Mesenteric fat pad (tissue), 1 donor: ENCODE measurements at regions not wholly inside any gene's neighbourhood (a gene's known extent, or its start where the extent isn't known, plus 50 kb on each side); places are given as distances from the start of the nearest gene placed in this dataset.
"Not testable (repeated sequence)": the region's sequence is repeated elsewhere in the genome, so short reads cannot be mapped to it uniquely, and the experiment has no call there.

Source experiments
- DNase-seq: peaks from one replicate; pipeline ENCODE4 v3.0.0-alpha.2; 2020; ENCODE audit warnings: low spot score
- donor health status: DM: yes; HTN: yes; CAD: no.

DNA sequence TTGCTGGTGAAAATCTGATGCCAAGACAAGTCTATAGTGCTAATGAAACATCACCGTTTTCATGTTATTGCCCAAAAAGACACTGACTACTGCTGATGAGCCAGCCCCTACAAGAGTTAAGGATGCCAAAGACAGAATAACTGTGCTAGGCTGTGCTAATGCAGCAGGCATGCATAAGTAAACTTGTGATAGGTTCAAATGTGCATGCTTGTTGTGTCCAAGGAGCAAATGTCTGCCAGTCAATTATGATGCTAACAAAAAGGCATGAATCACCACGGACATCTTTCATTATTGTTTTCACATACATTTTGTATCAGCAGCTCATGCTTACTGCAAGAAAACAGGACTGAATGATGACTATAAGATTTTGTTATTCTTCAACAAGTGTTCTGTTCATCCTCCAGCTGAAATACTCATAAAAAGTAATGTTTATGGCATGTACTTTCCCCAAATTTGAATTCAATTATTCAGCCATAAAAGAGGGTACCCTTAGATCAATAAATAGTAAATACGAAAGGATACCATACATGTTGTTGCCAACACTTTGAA lies 306.9 kb upstream of the ARSJ start:
- no peak for DNase-seq

DNA sequence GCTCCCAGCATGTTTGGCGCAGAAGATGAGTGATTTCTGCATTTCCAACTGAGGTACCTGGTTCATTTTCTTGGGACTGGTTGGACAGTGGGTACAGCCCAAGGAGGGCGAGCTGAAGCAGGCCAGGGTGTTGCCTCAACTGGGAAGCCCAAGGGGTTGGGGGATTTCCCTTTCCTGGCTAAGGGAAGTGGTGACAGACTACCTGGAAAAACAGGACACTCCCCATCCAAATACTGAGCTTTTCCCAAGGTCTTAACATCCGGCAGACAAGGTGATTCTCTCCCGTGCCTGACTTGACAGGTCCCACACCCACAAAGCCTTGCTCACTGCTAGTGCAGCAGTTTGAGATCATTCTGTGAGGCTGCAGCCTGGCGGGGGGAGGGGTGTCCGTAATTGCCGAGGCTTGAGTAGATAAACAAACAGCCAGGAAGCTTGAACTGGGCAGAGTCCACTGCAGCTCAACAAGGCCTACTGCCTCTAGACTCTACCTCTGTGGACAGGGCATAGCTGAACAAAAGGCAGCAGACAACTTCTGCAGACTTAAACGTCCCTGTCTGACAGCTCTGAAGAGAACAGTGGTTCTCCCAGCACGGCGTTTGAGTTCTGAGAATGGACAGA lies 307.7 kb upstream of the ARSJ start:
- no peak for DNase-seq

DNA sequence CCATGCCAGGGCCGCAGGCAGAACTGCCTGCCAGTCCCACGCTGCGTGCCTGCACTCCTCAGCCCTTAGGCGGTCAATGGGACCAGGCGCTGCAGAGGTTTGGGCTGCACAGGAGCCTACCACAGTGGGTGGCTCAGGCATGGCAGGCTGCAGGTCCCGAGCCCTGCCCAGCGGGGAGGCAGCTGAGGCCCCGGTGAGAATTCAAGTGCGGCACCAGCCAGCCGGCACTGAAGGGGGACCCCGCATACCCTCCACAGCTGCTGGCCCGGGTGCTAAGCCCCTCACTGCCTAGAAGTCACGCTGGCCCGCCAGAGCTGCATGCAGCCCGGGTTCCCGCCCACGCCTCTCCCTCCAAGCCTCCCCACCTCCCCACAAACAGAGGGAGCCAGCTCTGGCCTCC lies 302.5 kb upstream of the UGT8 start:
- DNase-seq, result no peak

DNA sequence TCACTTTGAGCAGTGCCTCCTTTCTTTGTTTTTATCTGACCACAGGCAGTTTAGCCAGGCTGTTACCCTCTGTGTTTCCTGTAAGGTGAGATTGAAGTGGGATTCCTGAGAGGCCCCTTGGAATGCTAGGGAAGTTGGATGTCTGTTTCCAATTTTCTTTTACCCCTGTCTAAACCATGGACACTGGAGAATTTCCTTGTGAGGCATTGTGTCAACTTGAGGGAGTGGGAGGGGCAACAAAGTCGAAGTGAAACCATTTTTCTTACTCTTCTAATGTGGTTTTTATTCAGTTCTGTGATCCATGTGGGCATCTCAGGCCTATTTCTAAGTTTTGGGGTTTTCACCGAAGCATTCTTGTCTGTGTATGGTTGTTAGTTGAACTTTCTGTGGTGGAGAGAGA lies 296.1 kb upstream of the UGT8 start:
- no peak for DNase-seq

DNA sequence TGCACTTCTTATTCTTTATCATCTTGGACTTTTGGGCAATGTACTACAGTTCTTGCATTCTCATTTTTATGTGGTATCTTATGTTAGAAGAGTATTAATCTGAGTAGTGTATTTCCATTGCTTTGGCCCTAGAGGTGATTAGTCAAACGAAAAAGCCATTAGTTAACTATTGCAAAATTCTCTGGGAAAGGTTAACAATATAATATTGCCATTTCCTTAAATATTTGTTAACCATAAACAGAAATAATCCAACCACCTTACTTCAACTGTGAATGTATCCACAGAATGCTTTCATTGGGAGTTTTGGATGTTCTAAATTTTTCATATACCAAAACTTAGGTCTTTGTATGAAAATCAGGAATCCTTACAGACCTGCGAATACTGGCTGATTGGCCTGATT lies 294.6 kb upstream of the UGT8 start:
- no peak for DNase-seq

DNA sequence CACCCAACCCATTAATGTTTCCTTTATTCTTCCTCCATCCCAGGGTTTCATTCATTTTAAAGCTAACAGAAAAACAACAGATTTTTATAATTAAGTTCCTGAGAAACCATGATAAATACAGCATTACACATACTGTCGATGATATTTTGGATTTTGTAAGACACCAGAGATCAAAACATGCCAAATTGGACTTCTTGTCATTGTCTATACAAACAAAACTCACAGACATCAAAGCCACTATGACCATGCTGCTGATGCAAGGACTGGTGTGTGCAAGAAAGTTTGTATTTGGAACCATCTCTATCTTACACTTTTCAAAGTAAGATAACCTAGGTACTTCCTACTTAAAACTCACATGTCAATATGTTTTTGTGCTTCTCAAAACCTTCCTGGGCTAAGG lies 294.0 kb upstream of the UGT8 start:
- DNase-seq, result no peak

DNA sequence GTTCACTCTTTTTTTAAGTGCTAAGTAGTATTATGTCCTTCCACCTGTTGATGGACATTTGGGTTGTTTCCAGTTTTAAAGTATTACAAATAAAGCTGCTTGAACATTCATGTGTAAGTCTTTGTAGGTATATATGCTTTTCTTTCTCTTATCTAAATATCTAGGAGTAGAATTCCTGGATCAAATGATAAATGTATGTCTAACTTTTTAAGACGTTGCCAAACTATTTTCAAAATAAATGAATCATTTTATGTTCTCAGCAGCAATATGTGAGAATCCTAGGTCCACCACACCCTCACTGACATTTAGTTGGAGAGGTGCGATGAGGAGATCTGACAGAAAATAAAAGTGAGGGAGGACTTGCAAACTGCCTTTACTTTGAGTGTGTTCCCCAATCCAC lies 291.7 kb upstream of the UGT8 start:
- no peak for DNase-seq

DNA sequence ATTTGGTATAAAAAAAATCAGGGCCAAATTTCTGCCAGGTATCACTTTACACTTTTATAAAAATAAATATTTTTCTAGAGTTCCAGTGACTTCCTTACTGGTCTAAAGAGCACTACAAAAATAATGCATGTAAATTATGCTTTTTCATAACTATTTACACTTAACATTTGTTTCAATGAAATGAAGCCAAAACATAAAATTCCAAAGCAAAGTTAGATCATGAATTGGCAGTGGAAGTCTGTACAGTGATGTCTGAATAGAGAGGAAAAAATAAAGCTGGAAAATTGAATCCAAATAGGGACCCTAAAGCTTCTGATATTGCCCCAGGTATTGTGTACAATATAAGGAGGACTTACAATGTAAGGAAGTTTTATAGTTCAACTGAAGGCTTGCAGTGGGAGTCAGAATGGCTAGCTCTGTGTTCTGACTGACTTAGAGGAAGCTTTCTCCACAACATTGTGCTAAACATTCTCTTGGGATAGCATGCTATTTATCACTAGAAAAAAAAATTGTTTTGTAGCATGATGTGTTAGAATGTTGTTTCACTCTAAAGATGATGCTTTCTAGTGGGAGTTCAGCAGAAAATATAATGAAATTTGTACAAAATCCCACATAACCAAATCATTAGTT lies 288.2 kb upstream of the UGT8 start:
- DNase-seq, result no peak

DNA sequence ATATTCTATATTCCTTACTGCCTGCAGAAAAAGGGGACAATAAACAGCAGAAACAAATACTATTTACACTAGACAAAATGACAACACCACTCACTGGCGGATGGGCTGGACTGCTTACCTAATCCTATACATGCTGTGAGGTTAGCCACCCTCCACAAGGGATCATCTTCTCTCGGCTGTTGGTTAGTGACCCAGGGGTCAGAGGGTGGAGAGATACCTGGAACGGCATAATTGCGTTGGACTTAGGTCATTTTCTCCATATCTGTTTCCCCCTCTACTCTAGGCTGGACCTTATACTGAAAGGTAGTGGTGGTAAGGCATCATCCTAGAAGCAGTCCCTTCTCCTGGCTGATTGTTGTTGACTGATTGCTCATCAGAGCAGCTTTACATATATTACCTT lies 286.8 kb upstream of the UGT8 start:
- no peak for DNase-seq

DNA sequence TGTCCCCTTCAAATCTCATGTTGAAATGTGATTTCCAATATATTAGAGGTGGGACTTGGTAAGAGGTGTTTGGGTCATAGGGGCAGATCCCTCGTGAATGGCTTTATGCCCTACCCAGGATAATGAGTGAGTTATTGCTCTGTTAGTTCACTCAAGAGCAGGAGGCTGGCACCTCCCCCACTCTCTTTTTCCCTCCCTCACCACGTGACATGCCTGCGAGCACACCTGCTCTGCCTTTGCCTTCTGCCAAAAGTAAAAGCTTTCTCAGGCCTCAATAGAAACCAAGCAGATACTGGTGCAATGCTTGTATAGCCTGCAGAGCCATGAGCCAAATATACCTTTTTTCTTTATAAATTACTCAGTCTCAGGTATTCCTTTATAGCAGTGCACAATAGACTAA lies 286.3 kb upstream of the UGT8 start:
- no peak for DNase-seq

DNA sequence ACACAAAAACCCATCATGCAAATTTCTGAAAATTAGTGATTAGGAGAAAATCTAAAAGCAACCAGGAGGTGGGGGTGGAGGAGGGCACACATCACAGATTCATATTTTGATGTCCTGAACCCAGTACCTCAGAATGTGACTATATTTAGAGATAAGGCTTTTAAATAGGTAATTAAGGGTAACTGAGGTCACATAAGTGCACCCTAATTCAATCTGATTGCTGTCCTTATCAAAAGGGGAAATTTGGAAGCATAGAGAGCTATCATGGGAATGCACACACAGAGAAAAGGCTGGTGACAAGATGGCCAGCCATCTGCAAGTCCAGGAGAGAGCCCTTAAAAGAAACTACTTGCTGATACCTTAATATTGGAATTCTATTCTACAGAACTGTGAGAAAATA lies 281.8 kb upstream of the UGT8 start:
- no peak for DNase-seq

DNA sequence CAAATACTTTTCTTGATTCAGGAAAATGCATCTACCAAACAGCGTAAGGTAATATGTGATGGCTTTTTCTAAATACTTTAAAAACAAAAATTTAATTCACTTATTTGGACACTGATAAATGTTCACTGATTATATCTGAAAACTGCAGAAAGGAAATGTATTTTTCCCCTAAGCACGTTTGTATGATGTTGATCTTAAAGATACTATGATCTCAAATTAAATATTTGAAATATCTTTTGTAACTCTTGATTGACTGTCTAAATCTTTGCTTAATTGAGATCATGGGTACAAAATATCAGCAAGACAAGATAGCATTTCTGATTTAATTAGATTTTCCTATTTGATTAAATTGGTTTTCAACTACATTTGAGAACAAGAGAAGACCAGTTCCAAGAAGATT lies 281.0 kb upstream of the UGT8 start:
- DNase-seq, result no peak

DNA sequence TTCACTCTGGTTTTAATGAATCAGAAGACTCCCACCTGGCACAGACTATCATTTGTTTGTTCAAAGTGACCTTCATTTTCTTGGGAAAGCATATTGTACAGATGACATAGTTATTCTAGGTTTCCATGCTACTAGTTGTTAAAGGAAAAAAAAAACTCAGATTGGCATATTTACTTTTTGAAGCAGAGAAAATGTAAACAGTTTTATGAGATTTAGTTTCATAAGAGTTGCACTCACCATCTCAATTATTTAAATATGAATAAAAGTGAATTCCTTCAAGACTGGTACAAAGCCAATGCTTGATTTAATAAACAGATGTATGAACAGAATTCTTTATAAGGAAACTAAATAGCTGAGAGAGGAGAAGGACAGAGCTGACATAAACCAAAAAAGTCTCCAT lies 280.3 kb upstream of the UGT8 start:
- no peak for DNase-seq

DNA sequence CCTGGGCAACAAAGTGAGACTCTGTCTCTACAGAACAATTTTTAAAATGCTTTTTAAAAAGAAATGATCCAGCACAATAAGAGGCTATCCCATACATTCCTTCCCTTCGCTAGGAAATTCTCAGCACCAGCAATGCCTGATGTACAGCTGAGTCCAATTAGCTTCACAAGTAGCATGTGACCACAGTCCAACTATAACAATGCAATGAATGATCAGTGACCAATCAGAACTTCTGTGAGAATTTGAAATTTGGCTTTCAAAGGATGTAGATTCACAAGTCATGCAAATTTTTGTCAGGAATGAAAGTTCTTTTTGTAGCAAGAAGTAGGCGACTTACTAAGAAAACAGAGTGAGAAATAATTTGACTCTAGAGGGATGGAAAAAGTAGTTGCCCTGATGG lies 278.5 kb upstream of the UGT8 start:
- DNase-seq, result no peak

DNA sequence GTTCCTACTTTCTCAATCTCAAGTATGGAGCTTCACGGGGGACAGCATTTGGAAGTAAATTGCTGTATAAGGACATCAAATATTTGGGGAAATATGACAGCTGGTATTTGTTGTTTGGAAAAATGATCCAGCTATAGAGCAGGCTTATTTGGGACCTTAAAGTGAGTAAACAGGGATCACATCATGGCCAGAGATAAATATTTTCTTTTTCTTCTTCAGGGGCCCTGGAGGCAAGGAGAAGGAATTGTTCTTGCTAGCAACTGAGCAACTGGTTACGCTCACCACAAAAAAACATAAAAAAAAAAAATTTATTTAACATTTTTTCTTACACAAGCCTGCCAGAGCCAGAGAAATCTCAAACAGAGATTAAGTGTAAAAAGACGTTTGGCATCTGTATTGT lies 277.2 kb upstream of the UGT8 start:
- DNase-seq, result no peak

DNA sequence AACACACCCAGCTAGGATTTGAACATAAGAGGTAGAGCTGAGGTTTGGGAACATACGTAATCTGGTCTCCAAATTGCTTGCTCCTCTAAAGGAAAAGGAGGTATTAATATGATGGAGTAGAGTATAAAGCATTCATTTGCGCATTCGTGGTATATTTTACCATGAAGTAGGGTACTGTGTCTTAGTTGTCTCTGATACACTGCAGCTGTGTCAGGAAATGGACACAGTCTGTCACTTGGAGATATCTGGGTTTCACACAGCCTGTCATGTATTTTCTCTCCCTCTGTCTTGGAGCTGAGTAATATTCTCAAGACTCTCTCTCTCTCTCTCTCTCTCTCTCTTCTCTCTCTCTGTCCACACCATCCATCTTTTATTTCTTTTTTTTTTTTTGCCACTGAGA lies 274.8 kb upstream of the UGT8 start:
- no peak for DNase-seq

DNA sequence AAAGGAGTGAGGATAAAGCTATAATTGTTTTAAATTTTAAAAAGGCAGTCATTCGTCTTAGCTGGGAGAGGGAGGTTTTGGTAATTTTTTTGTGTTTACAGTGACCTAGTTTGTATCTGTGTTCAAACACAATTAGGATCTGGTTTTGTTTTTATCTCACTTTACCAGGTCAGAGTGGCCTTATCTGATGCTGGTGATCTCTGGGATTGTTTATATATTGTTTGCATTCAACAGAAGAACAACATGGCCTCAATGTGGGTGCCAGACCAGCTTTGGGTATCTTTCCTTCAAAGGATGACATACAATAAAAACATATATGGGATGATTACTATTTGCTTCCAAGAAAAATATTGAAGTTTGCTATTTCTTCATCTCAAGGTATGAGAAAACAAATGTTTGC lies 272.2 kb upstream of the UGT8 start:
- no peak for DNase-seq

DNA sequence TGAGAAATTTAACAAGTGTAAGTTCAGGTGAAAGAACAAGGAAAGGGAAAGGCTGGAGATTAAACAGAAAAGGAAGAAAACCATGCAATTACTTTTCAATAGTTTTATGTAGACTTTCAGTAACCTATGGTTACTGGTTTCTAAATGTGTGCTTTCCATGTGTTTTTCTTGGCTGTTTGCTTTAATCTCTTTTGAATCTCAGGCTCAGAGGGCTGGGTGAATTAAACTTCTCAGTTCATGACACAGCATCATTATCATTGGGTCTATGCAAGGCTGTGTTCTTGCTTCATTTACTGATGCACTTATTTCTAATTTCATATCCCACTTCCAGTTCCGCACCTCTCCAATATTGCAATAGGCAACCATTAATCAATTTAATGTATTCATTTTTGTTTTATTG lies 266.5 kb upstream of the UGT8 start:
- DNase-seq, result no peak

DNA sequence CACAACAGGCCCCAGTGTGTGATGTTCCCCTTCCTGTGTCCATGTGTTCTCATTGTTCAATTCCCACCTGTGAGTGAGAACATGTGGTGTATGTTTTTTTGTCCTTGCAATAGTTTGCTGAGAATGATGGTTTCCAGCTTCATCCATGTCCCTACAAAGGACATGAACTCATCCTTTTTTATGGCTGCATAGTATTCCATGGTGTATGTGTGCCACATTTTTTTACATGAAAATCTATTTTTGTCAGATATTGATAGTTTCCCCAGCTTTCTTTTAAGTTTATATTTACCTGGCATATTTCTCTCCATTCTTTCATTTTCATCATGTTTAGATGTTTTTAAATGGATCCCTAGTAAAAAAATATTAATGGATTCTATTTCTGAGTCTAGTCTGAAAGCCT lies 264.2 kb upstream of the UGT8 start:
- DNase-seq, result not testable (repeated sequence)

DNA sequence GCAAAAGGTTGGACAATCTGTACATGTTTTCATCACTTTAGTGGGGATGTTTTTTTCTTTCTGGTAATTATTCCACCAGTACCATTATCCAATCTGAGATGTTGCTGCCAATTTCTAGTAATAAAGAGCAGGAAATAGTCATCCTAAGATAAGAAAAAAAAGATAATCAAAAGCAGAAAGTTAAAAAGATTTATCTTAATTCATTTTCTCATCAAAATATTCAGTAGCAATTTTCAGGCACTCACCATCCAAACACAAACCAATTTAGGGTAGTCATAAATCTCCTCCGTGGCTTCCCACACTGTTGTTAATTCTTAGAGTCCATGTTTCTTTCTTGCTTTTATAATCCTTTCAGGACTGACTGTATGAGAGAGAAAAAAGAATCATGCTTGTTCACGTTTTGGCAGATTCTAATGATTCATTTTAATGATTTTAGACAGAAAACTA lies 263.7 kb upstream of the UGT8 start:
- no peak for DNase-seq

DNA sequence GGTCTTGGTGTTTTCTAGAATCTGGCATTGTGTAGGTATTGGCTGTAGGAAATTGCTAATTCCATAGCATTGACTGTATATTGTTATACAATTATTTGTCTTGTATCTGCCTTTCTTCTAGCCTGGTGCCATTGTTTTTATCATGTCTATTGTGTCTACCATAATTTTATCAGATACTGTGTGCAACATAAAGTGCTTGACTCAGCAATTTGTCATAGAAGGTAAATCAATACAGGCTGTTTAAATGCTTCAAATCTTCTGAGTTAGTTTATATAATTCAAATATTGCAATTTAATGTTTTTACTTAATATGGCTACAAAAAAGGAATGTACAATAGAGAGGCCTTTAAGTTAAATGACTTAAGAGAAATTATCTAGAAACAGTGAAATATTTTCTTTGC lies 263.3 kb upstream of the UGT8 start:
- DNase-seq, result no peak

DNA sequence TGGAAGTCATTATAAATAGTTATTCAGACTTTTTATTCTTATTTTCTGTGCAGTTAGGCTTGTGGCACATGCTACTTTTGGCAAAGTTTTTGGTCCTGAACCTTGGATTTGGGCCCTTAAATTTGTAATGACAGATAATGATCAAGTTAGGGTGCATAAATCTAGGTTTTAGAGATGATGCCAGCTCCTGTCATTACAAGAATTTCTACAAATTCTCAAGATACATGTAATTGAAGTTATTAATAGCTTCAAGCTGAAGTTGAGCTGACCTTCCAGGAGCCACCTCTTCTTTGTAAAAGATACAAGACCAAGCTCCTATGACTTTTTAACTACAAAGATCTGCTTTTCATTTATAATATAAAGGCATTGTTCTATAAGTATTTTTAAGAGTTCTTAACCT lies 255.6 kb upstream of the UGT8 start:
- no peak for DNase-seq

DNA sequence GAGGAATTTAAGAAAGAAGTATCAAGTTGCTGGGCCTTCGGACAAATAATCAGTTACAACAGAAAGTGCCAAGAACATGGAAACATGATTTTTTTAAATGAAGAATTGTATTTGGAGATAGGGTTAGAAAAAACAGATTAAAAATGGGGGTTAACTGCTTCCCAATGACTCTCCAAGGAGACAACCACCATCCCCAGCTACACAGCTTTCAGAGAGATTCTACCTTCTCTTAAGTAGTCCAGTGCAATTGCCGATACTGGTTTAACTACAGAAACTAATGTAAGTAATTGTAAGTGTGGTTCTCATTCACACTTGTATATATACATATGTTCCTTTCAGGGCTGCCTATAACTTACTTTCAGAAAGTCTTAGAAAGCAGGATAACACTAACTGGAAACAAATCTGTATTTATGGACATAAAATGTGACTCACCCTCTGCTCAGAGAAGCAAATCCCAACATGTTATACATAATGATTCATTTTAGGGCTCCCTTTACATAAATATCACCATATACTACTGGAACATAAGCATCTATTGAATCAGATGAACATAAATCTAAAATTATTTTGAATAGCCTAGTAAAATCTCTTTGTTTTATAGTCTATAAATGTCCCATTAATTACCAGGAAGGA lies 248.9 kb upstream of the UGT8 start:
- no peak for DNase-seq
